ENCODE measurements at regions not wholly inside any gene's neighbourhood (a gene's known extent, or its start where the extent isn't known, plus 50 kb on each side); places are given as distances from the start of the nearest gene placed in this dataset.

GRCh38 chr3:31010491-31010890 lies 116.0 kb upstream of the GADL1 start:
- DNase-seq: no peak

GRCh38 chr3:31011380-31011779 lies 116.9 kb upstream of the GADL1 start:
- BruUV-seq (replicated peaks): no TSS peak
- Histone ChIP-seq H3K9me2 (ENCODE audit: insufficient read depth) (no peaks in the 10 kb centered on the region), H3F3A (ENCODE audit: insufficient read depth, low read depth) (no peaks in the 10 kb centered on the region), H3K36me3 (ENCODE audit: low read depth) (no peaks in the 10 kb centered on the region), H3K4me1 (replicated peaks; ENCODE audit: insufficient read depth) (no peaks in the 10 kb centered on the region), H3K4me3 (no peak overlapping the region), H3K9me3 (ENCODE audit: insufficient read depth, low read depth) (no peaks in the 10 kb centered on the region), H3K27ac (no peak overlapping the region), H3K79me2 (ENCODE audit: low read depth) (no peaks in the 10 kb centered on the region), H3K4me2 (no peak overlapping the region), H3K27me3 (ENCODE audit: insufficient read depth, low read depth) (no peaks in the 10 kb centered on the region), H4K20me1 (ENCODE audit: insufficient read depth) (no peaks in the 10 kb centered on the region), H2AFZ (no peak overlapping the region)
- CTCF ChIA-PET: interaction anchor here (0.6 kb wide), 1 partner anchor 625 kb away, joined by 3 read pairs; no protein-coding TSS in a partner anchor
- no peak for DNase-seq
- TF ChIP-seq CTCF (conservative IDR thresholded peaks at IDR 0.05): no peak
- no peak for TF ChIP-seq EZH2 (IDR thresholded peaks at IDR 0.05; ENCODE audit: low read depth)
- POLR2A ChIA-PET (ENCODE audit: unreplicated experiment): interaction anchor here (0.6 kb wide), 1 partner anchor 40 kb away, joined by 10 read pairs; no protein-coding TSS in a partner anchor
- intact Hi-C loops (cut with micrococcal nuclease; ENCODE audit: unreplicated experiment): loop anchor here (10.0 kb wide), 1 partner anchor 63 kb away; no protein-coding TSS in a partner anchor

More at GRCh38 chr3:31010491-31010890, 116.0 kb upstream of the GADL1 start:
- no peak overlapping the region for H3K4me3 ChIP-seq
- H3K4me1 ChIP-seq (replicated peaks; ENCODE audit: insufficient read depth): no peaks in the 10 kb centered on the region
- no peaks in the 10 kb centered on the region for H3K27me3 ChIP-seq (ENCODE audit: insufficient read depth, low read depth)
- H3K9me2 ChIP-seq (ENCODE audit: insufficient read depth): no peaks in the 10 kb centered on the region
- POLR2A ChIA-PET (ENCODE audit: unreplicated experiment): no interaction called here
- CTCF ChIA-PET: no interaction called here
- no TSS peak for BruUV-seq (replicated peaks)
- H2AFZ ChIP-seq: no peak overlapping the region
- no peaks in the 10 kb centered on the region for H3K79me2 ChIP-seq (ENCODE audit: low read depth)
- no peaks in the 10 kb centered on the region for H3K9me3 ChIP-seq (ENCODE audit: insufficient read depth, low read depth)
- H3K4me2 ChIP-seq: no peak overlapping the region
- intact Hi-C loops (cut with micrococcal nuclease; ENCODE audit: unreplicated experiment): loop anchor here (10.0 kb wide), 1 partner anchor 64 kb away; no protein-coding TSS in a partner anchor
- no peaks in the 10 kb centered on the region for H3K36me3 ChIP-seq (ENCODE audit: low read depth)
- no peaks in the 10 kb centered on the region for H4K20me1 ChIP-seq (ENCODE audit: insufficient read depth)
- no peaks in the 10 kb centered on the region for H3F3A ChIP-seq (ENCODE audit: insufficient read depth, low read depth)
- no peak for TF ChIP-seq CTCF (conservative IDR thresholded peaks at IDR 0.05)
- H3K27ac ChIP-seq: no peak overlapping the region

GRCh38 chr3:31013090-31013489 lies 118.6 kb upstream of the GADL1 start:
- CTCF ChIA-PET: no interaction called here
- no peaks in the 10 kb centered on the region for H3K4me1 ChIP-seq (replicated peaks; ENCODE audit: insufficient read depth)

More at GRCh38 chr3:31013090-31013489, 118.6 kb upstream of the GADL1 start:
- H3K27me3 ChIP-seq (ENCODE audit: insufficient read depth, low read depth): no peaks in the 10 kb centered on the region
- H3K4me3 ChIP-seq: no peak overlapping the region
- H3F3A ChIP-seq (ENCODE audit: insufficient read depth, low read depth): no peaks in the 10 kb centered on the region
- H2AFZ ChIP-seq: no peak overlapping the region
- H3K4me2 ChIP-seq: no peak overlapping the region
- BruUV-seq (replicated peaks): no TSS peak
- intact Hi-C loops (cut with micrococcal nuclease; ENCODE audit: unreplicated experiment): loop anchor here (10.0 kb wide), 1 partner anchor 62 kb away; no protein-coding TSS in a partner anchor
- H4K20me1 ChIP-seq (ENCODE audit: insufficient read depth): no peaks in the 10 kb centered on the region
- POLR2A ChIA-PET (ENCODE audit: unreplicated experiment): interaction anchor here (0.7 kb wide), 1 partner anchor 99 kb away, joined by 3 read pairs; no protein-coding TSS in a partner anchor
- H3K79me2 ChIP-seq (ENCODE audit: low read depth): no peaks in the 10 kb centered on the region
- no peaks in the 10 kb centered on the region for H3K9me2 ChIP-seq (ENCODE audit: insufficient read depth)
- H3K9me3 ChIP-seq (ENCODE audit: insufficient read depth, low read depth): no peaks in the 10 kb centered on the region
- H3K36me3 ChIP-seq (ENCODE audit: low read depth): no peaks in the 10 kb centered on the region
- TF ChIP-seq EZH2 (IDR thresholded peaks at IDR 0.05; ENCODE audit: low read depth): no peak
- TF ChIP-seq CTCF (conservative IDR thresholded peaks at IDR 0.05): no peak
- no peak overlapping the region for H3K27ac ChIP-seq
- DNase-seq: no peak
